ENCODE measurements at regions not wholly inside any gene's neighbourhood (a gene's known extent, or its start where the extent isn't known, plus 50 kb on each side); places are given as distances from the start of the nearest gene placed in this dataset.
"Not testable (repeated sequence)": the region's sequence is repeated elsewhere in the genome, so short reads cannot be mapped to it uniquely, and the experiment has no call there.

DNA sequence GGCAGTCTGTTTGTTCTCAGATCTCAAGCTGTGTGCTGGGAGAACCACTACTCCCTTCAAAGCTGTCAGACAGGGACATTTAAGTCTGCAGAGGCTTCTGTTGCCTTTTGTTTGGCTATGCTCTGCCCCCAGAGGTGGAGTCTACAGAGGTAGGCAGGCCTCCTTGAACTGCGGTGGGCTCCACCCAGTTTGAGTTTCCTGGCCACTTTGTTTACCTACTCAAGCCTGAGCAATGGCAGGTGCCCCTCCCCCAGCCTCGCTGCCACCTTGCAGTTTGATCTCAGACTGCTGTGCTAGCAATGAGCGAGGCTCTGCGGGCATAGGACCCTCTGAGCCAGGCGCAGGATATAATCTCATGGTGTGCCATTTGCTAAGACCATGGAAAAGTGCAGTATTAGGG, 138.3 kb downstream of the TPBG start:
- not testable (repeated sequence) for TF ChIP-seq CTCF (conservative IDR thresholded peaks at IDR 0.05 in 1 of 2, IDR thresholded peaks at IDR 0.05 in 1 of 2; ENCODE audit: low read depth in 1 of 2, low read length in 2 of 2); EZH2 (IDR thresholded peaks at IDR 0.05; ENCODE audit: low read length, missing control alignments)

Data from fibroblast of lung (primary cell).